Right kidney (tissue), 1 donor: ENCODE measurements at regions not wholly inside any gene's neighbourhood (a gene's known extent, or its start where the extent isn't known, plus 50 kb on each side); places are given as distances from the start of the nearest gene placed in this dataset.

ENCODE experiments used
- DNase-seq: peaks from one replicate; pipeline ENCODE4 v3.0.0-alpha.2; 2016

DNA sequence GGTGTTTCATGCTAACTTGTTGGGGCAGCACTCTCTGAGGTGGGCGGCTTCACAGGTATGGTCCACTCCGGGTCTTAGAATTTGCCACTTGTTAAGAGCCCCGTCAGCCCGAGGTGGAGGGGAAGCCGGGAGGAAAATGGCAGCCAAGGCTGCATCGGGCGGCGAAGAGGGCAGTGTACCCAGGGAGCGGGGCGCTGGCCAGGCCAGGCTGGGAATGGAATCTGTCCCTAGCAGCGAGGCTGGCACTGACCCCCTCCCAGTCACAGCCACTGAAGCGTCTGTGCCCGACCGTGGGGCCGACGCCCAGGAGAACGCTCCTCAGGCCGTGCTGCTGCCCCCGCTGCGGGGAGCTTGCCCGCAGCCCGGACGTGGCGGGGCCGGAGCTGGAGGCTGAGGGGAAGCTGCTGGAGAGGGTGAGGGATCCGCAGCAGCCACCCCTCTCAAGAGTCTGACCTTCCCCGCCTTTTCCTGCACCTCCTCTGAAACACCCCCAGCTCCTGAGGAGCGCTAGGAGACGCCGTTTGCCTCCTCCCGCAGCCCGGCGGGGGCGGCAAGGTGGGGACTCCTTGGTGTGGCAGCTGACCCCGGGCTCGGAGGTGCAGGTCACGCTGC lies 313.8 kb upstream of the SPRY2 start:
- DNase-seq, result peak; percentile 62

DNA sequence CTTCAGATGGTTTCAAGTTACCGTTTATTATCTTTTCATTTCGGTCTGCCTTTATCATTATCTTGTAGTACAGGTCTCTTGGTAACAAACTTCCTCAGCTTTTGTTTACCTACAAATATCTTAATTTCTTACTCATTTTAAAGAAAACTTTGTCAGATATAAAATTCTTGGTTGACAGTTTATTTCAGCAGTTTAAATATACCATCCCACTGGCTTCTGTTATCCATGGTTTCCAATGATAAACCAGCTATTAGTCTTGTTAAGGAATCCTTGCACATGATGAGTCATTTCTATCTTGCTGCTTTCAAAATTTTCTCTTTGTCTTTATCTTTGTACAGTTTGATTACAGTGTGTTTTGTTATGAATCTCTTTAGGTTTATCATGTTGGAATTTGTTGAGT lies 308.3 kb upstream of the SPRY2 start:
- no peak for DNase-seq

DNA sequence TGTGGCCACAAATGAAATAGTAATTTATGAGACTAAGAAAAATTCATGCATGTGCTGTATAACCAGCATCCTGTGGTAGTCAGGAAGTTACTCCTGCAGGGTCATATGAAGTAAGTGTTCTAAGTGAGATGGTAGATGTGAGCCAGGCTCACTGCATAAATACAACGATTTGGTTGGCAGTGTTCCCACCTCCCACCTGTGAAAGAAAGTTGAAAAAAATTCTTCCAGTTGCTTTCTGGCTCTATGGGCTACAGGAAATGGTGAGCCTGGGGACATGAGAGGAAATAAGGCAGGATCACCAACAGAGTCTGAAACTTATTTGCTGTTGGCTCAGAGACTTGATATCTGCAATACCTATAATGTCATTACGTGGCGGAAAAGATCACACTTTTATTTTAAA lies 301.7 kb upstream of the SPRY2 start:
- no peak for DNase-seq

DNA sequence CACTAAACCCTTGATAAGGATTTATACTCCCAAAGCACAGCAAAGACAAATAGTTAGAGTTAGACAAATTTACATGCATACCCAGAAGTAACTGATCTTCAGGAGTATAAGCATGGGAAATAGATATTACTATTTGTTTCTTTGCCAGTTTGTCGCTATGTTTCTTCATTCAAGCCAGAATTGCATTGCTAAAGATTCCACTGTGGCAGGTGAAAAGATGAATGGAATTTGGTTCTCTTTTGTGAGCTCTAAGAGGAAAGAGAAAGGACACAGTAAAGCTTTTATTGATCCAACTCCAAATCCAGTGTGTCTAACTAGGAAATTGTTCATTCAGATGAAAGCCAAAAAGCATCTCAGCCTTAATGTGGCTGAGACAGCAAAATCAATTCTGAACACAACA lies 292.3 kb upstream of the SPRY2 start:
- no peak for DNase-seq

DNA sequence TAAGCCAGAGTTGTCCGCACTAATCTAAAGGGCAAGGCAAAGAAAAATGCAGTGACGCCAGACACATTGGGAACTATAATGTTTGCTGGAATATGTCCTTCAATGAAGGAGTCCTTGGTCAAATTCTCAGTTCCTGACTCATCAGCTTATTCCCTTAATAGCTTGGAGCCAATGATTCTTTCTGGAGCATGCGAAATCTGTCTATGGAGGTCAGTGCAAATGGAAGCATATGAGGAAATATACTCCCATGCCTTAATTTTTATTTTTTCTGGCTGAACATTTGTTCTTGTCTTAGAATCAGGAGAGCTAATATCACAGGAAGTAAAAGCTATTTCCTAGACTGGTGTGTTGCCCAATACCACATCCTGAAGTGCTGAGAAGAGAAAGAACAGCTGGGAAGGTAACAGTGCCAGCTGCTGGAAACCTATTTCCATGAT lies 289.8 kb upstream of the SPRY2 start:
- DNase-seq, result no peak

DNA sequence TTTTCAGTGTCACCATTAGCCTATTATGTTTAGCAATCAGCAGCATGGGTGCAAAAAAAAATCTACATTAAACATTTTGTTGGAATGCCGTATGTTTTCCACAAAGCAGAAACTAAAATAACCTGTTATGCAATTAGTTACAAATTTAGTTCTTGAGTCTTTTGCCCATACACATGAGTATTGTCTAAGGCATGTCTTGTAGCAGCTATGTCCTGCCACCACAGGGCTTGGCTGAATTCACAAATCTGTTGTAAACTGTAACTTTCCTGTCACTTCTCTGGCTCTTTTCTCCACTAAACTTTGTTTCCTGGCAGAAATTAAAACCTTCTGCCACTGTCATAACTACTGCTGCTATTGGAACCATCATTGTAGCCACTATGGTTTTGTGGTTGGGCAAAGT lies 277.9 kb upstream of the SPRY2 start:
- DNase-seq, result no peak

DNA sequence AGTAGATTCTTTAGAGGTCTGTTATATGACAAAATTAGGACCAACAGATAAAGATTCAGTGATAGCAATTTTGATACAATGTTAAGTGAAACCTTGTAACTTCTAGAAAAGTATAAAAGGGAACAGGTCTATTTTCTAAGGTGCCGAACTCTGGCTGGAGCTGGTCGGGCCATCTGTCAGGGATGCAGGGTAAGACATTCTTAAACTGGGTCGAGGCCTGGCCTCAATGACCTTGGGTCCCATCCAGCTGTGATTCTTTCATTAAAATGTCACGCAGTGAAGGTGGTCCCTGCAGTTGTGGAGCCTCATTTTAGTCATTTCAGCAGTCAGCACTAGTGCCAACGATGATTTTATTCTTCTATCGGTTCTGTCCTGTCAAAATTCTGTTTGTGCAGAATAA lies 271.9 kb upstream of the SPRY2 start:
- DNase-seq, result no peak

DNA sequence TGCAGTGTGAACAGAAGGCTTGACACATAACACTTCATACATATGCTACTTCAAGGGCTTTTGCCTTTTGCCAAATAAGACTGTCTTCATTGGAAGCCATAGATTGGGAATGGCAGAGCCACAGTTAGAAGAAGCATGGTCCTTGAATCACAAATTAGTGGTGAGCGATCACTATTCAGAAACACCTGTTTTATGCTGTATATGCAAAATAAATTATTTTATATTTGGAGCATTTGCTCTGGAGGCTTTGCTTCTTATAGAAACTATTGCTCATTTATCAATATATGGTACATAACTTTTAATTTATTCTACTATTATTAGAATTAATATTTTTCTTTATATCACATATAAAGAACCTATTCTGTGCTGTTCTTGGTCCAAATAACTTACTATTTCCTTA lies 270.4 kb upstream of the SPRY2 start:
- no peak for DNase-seq

DNA sequence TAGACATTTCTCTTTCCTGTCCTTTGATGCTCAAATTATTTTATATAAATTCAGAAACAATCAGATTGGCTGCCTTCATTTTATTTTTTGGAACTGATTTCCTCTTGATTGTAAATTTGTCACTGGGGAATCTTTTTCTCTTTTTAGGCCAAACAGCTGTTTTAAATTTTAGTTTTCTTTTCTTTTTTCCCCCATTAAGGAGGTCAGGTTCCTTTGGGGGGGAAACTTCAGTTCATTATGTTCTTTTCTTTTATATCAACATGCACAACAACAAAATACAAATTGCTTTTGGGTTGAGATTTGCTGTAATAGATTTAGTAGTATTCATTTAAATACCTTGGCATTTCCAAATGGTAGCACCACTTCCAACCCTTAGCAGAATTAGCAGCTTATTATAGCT lies 264.8 kb upstream of the SPRY2 start:
- no peak for DNase-seq

DNA sequence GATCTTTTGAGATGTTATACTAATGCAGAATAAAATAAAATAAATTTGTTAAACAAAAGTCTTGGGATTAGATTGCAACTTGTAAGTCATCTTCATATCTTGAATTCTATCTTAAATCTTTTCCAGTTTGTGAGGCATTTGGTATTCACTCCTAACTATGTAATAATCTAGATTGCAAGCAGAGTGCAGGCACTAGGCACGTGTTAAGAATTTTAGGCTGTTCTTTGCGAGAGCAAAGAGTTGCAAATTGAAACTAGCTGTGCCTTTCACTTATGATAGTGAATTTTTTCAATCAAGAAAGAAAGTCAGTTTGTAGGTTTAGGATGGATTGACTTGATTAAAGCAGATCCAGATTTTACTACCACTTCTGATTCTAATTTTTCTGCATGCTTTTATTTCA lies 264.1 kb upstream of the SPRY2 start:
- DNase-seq, result no peak

DNA sequence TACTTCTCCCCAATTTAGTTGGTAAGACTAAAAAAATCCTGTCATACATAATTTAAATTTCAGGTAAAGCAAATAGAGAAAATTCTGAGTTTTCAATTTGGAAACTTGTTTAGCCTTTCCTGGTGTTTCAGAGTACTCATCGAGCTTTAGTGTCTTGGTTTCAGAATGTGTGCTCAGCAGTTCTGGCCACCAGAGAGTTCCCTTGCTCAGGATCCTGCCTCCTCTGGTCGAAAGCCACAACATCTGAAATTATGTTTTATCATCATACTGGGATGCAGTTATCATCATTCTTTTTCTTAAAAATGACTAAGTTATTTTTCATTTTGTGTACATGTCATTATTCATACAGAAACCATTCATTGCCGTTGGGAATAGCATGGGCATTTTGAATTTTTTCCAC lies 263.2 kb upstream of the SPRY2 start:
- no peak for DNase-seq

DNA sequence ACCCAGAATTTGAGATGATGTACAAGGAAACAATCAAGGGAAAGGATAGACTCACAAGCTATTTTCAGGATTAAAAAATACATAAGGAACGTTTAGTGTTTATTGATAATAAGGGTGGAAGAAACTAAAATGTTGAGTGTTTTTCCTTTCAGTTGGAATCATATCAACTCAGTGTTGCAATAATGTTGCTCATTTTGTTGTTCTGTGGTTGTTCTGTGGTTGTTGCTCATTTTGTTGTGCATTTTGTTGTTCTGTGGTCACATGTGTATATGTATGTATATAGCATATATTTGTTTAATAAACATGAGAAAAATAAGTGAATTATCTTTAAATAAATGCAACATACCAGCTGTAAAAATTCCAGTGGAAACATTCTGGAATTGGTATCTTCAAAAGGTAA lies 262.4 kb upstream of the SPRY2 start:
- no peak for DNase-seq

DNA sequence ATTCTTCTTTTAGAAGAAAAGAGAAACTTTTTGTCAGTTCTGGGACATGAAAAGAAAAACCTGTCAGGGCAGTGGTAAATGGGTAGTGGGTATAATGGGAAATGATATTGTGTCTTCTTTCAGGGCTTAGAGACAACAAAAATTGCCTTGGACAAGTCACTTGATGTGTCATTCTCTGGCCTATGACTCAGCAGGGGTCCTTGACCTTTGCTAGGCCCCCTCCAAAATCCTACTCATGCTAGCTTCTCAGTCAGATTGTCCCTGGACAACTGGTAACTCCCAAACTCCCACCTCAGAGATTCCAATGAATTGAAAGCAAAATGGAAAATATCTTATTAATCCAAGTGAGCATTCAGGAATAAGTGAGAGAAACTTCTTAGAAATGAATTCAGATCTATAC lies 258.8 kb upstream of the SPRY2 start:
- no peak for DNase-seq

DNA sequence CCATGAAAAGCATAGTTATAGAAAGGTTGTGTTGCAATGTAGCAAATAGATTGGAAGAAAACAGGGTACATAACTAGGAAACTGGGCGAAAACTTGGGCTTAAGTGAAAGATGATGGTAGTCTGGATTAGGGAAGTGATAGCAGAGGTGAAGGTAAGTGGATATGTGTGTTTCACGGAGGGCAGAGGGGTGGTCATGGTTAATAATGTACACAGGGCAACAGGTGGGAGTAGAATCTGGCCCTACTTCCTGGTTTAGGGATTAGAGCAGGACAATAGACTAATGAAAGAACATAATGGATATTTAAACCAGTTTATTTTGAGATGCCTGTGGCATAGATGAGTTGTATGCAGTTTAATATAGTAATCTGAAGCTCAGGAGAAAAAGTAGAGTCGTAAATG lies 257.3 kb upstream of the SPRY2 start:
- DNase-seq, result no peak

DNA sequence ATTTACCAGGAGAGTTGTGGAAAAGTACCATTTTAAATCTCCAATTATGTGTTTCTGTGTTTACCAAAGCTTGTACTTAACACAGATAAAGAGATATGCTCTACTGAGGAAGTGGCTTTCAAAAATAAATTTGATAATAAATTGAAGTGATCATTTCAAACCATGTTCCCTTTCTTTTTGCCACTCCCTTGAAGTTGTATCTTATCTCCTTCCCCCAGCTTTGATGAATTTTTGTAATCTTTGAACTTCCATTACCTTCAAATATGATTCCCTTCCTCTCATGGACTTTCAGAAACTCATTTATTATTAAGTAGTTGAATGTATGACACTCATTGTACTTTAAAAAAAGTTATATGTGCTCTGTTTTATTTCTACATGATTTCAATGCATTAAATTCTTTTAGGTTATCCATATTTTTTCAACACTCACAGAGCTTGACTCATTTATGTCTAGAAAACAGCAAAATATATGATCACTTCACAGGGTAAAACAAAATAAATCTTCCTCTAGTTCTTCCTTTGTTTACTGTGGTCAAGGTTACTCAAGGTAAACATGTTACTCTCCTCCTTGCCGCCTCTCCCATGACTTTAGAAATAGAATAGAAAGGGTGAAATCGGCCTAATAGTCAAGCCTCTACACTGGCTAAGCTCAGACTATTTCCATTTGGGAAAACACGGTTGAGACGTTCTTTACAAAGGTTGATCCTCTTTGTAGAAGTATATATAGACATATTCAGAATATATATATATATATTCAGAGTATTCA lies 251.2 kb upstream of the SPRY2 start:
- no peak for DNase-seq

DNA sequence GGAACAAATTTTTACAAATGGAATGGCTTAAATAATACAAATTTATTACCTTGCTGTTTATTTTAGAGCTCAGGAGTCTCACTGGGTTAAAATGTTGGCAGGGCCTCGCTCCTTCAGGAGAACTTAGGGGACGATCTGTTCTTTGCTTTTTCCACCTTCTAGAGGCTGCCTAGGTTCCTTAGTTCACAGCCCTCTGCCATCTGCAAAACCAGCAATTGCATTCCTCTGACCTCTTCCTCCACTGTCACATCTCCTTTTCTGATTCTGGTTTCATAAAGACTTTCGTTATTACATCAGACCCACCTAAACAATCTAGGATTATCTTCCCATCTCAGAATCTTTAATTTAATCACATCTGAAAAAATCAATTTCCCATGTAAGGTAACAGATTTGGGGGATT lies 249.6 kb upstream of the SPRY2 start:
- no peak for DNase-seq

DNA sequence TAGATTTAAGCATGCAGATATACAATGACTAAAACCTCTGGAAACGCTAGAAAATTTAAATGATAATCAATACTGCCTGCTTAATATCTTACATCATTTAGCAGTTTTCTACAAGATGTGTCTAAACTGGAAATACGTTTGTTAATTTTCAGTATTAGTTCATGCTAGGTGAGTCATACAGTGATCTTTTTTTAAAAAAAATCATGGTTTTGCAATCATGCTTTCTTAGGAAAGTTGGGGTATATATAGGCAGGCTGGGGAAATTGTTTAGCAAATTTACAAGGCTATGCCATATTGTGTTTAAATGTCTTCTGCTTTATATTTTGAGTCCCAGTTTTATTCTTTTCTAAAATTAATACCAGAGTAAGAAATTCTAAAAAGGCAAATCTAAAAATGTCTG lies 245.4 kb upstream of the SPRY2 start:
- DNase-seq, result no peak

DNA sequence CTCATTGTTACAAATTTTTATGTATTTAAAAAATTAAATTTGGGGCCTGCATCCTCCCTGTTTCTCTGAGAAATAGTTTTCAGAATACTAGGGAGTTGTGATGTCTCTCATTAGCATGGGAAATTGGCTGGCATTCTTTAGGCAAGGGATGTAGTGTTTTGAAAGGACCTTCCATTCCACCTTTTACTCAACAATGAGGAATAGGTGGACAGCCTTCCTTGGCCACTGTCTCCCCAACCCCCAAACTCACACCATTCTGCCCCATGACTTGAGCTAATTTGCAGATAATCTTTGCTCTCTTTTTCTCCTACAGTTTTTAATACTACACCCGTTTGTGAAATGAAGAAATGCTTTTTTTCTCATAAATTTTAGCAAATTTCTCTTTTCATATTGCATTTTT lies 244.6 kb upstream of the SPRY2 start:
- no peak for DNase-seq

DNA sequence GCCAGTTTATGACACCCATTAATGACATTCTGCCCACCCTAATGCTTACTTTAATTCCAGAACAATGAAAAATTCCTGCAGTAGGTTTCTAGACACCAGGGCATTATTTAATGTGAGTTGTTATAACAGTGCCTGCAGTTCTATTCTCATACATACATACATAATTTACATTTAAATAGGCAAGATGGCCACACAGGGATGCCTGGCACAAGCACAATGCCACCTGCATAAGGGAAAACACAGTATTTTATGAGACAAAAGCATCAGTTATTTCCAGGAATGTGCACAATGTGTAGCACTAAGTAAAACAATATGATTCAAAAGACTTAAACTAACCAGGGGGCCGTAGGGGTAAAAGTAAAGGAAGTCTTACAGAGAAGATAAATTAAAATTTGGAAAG lies 243.9 kb upstream of the SPRY2 start:
- no peak for DNase-seq

DNA sequence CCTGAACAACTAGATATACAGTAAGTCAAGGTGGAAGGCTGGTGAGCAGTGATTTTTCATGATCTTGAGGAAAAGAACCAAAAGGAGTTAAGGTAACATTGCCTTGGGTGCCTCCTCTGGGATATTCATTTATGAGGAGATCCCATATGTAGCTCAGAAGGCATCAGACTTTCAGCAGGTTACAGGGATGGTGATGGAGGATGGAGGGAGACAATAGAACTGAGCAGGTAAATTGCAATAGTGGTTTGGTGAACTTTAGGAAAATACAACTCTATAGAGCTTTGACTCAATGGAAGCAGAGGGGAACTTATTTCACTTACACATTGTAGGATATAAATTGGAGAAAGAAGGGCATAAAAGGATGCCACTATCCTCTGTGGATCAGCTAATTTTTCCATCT lies 243.4 kb upstream of the SPRY2 start:
- DNase-seq, result no peak

DNA sequence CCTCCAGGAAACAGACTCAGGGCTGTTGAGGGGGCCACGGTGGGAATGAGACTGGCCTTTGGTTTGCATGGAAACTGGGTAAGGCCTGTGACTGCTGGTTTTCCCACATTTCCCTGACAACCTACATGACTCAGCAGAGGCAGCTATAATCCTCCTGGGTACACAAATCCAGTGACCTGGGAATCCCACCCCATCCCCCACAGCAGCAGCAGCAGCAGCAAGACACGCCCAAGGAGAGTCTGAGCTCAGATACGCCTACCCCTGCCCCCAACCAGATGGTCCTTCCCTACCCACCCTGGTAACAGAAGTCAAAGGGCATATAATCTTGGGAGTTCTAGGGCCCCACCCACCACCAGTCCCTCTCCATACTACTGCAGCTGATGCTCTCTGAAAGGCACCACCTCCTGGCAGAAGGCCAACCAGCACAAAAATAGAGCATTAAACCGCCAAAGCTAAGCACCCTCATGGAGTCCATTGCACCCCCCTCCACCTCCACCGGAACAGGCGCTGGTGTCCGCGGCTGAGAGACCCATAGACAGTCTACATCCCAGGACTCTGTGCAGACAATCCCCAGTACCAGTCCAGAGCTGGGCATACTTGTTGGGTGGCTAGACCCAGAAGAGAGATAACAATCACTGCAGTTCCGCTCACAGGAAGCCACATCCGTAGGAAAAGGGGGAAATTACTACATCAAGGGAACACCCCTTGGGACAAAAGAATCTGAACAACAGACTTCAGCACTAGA lies 237.2 kb upstream of the SPRY2 start:
- DNase-seq, result no peak

DNA sequence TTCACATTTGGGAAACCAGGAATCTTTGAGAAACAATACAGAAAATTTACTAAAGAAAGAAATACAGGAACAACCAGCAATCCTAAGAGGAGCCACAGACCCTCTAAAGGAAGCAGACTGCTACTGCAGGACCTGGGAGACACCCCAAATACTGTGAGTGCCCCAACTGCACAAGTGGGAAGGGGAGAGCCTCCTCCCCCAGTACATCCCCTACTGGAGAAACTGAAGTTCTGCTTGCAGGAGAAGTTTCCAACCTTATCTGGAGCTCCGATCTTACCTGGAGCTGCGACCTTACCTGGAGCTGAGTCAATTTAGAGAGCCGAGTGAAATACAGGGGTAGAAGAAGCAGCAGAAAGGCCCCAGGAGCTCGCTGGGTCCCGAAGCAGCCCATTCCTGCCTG lies 236.4 kb upstream of the SPRY2 start:
- no peak for DNase-seq

DNA sequence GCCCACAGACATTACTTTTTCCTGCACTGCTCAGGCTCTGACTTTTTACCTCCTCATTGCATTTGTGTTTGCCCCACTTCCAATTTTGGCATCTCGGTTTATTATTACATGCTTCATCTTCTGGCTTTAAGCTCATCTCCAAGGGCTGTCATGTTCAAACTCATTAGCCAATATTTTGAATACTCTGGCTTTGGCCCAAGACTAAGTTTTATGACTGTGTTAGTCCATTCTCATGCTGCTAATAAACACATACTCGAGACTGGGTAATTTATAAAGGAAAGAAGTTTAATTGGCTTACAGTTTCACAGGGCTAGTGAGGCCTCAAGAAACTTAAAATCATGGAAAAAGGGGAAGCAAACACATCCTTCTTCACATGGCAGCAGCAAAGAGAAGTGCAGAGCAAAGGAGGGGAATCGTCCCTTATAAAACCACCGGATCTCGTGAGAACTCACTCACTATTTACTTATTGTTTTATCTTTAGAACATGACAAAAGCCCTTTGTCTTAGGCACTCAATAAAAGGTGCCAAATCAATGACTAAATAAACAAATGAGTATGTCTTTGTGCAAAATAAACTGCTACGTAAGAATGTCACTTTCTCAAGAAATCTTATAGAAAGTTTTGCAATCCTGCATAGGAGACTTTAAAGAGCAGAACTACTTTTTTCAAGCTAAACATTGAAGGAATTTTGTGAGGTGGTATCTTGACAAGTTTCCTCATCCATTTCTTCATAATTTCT lies 233.4 kb upstream of the SPRY2 start:
- DNase-seq, result no peak
